K562 (cell line): ENCODE measurements at regions not wholly inside any gene's neighbourhood (a gene's known extent, or its start where the extent isn't known, plus 50 kb on each side); places are given as distances from the start of the nearest gene placed in this dataset.

Experiments
- BHLHE40 ChIP-seq: IDR thresholded peaks from 2 replicates; pipeline ENCODE4 v1.6.1; 2011; ENCODE audit warnings: low read length, improper control_type of control experiment
- BRD9 ChIP-seq: fragments of 450-650 bp; IDR thresholded peaks from 2 replicates; pipeline ENCODE4 v1.6.1; 2018; ENCODE audit warnings: low read depth; ENCODE audit not compliant: partially characterized antibody
- CHD2 ChIP-seq: IDR thresholded peaks from 2 replicates; pipeline ENCODE4 v1.6.1; 2011; ENCODE audit warnings: low read depth, low read length
- CSDE1 ChIP-seq, 2 experiments: fragments of 450-650 bp; IDR thresholded peaks; 2 replicates each; pipeline ENCODE4 v1.6.1; 2016; ENCODE audit warnings: mild to moderate bottlenecking in 1 of 2
- DMBX1 ChIP-seq: fragments of 250-450 bp; sonication (Bioruptor Pico); IDR thresholded peaks from 2 replicates; pipeline ENCODE4 v1.8.0; 2022; ENCODE audit warnings: inconsistent platforms, mild to moderate bottlenecking, moderate library complexity, borderline replicate concordance
- EHMT2 ChIP-seq: fragments of 450-650 bp; IDR thresholded peaks from 2 replicates; pipeline ENCODE4 v1.6.1; 2018; ENCODE audit warnings: antibody characterized with exemption
- ELF1 ChIP-seq: fragments of 200-800 bp; sonication (Bioruptor generic); IDR thresholded peaks from 2 replicates; pipeline ENCODE4 v1.6.1; 2016; ENCODE audit warnings: missing genetic modification characterization, missing compliant biosample characterization
- GATAD2A ChIP-seq: fragments of 450-650 bp; IDR thresholded peaks from 2 replicates; pipeline ENCODE4 v1.6.1; 2017
- GTF2A2 ChIP-seq: IDR thresholded peaks from 2 replicates; pipeline ENCODE4 v1.6.1; 2016; ENCODE audit warnings: mild to moderate bottlenecking, missing genetic modification characterization, missing compliant biosample characterization
- KLF10 ChIP-seq: fragments of 250-450 bp; sonication (Bioruptor Pico); IDR thresholded peaks from 2 replicates; pipeline ENCODE4 v1.6.1; 2021; ENCODE audit warnings: matching md5 sums
- MEF2D ChIP-seq: conservative IDR thresholded peaks from 2 replicates; pipeline ENCODE4 v1.6.1; 2016; ENCODE audit warnings: low read depth, missing genetic modification characterization, missing compliant biosample characterization
- NCOA1 ChIP-seq: fragments of 450-650 bp; IDR thresholded peaks from 2 replicates; pipeline ENCODE4 v1.6.1; 2016; ENCODE audit warnings: low read depth
- PRMT5 ChIP-seq: sonication (generic); formaldehyde crosslinking; IDR thresholded peaks from 2 replicates; pipeline ENCODE4 v1.5.0; 2020; ENCODE audit warnings: missing genetic modification reagents
- RBM39 ChIP-seq: fragments of 200-400 bp; formaldehyde crosslinking; optimal IDR thresholded peaks from 2 replicates; pipeline ENCODE3; 2018; ENCODE audit warnings: low read depth, low read length
- RFX1 ChIP-seq: fragments of 450-650 bp; IDR thresholded peaks from 2 replicates; pipeline ENCODE4 v1.6.1; 2016; ENCODE audit warnings: mild to moderate bottlenecking, moderate library complexity
- RUNX1 ChIP-seq: sonication (generic); IDR thresholded peaks from 2 replicates; pipeline ENCODE4 v1.6.1; 2016; ENCODE audit warnings: antibody characterized with exemption, low read depth
- SMAD4 ChIP-seq: fragments of 250-450 bp; sonication (Bioruptor Pico); conservative IDR thresholded peaks from 2 replicates; pipeline ENCODE4 v1.8.0; 2021; ENCODE audit warnings: inconsistent platforms, mild to moderate bottlenecking, moderate library complexity
- SNRNP70 ChIP-seq: fragments of 200-400 bp; formaldehyde crosslinking; optimal IDR thresholded peaks from 2 replicates; pipeline ENCODE3; 2017; ENCODE audit warnings: low read depth, low read length
- ZFP30 ChIP-seq: fragments of 250-450 bp; sonication (Bioruptor Pico); IDR thresholded peaks from 2 replicates; pipeline ENCODE4 v1.8.0; 2022; ENCODE audit warnings: moderate library complexity, mild to moderate bottlenecking, inconsistent platforms, borderline replicate concordance
- ZFX ChIP-seq: sonication (generic); formaldehyde crosslinking; IDR thresholded peaks from 2 replicates; pipeline ENCODE4 v1.8.0; 2022; ENCODE audit warnings: mild to moderate bottlenecking, missing genetic modification reagents, moderate library complexity
- ZNF23 ChIP-seq: fragments of 250-450 bp; sonication (Bioruptor Pico); IDR thresholded peaks from 2 replicates; pipeline ENCODE4 v1.4.0; 2020; ENCODE audit warnings: mild to moderate bottlenecking
- ZNF347 ChIP-seq: fragments of 450-650 bp; formaldehyde crosslinking; IDR thresholded peaks from 2 replicates; pipeline ENCODE4 v1.4.0; 2020; ENCODE audit warnings: low read depth, mild to moderate bottlenecking, moderate library complexity
- ZNF57 ChIP-seq: fragments of 450-650 bp; formaldehyde crosslinking; IDR thresholded peaks from 2 replicates; pipeline ENCODE4 v1.4.0; 2020; ENCODE audit warnings: mild to moderate bottlenecking, moderate library complexity
- TF ChIP-seq, protein P1 (sequence below): sonication (generic); formaldehyde crosslinking; IDR thresholded peaks from 2 replicates; pipeline ENCODE4 v1.8.1; 2023; ENCODE audit warnings: mild to moderate bottlenecking, missing genetic modification reagents
- TF ChIP-seq, protein P2 (sequence below): sonication (generic); formaldehyde crosslinking; IDR thresholded peaks from 2 replicates; pipeline ENCODE4 v1.8.1; 2023; ENCODE audit warnings: mild to moderate bottlenecking, missing genetic modification reagents
- TF ChIP-seq, protein P3 (sequence below): sonication (generic); formaldehyde crosslinking; IDR thresholded peaks from 2 replicates; pipeline ENCODE4 v1.8.0; 2022; ENCODE audit warnings: missing genetic modification reagents, mild to moderate bottlenecking, borderline replicate concordance
- TF ChIP-seq, protein P4 (sequence below): fragments of 450-650 bp; IDR thresholded peaks from 2 replicates; pipeline ENCODE4 v1.6.1; 2016; ENCODE audit warnings: low read depth, mild to moderate bottlenecking, moderate library complexity

DNA sequence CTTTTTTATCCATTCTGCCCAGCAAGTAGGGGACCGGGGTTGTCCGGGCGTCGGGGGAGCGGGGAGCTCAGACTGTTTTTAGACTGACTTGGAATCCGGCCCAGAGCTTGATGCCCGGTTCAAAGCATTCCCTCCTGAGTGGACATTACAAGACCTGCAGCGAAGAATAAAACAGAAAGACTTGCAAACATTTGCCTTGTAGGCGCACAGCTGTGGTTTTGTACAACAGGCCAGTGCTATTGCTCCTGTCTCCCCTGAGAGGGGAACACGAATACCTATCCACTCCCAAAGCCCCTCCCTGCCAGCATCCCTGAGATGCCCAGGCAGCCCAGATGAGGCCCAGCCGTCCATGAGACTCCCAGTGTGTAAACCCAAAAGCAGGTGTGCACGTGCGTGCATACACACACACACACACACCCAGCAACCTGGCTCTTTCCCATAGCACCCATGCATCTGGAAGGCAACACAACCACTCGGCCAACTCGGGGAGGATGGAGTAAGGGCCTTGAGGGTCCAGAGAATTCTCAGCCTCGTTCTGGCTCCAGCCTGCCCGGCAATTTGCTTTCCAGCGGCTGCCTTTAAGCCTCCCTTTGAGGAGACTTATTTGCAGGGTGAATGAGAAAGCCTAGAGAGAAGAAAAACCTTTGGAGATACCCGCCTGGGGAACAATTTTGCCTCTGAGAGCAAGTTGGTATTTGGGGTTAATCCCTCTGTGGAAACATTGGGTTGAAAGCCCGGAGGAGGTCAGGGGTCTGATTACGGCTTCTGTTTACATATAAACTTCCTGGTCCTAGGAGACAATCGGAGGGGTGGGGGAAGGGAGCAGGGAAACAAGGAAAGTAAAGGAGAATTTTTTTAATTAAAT is 161.0 kb upstream of the HES1 start (continued):
- TF ChIP-seq, protein P1, sequence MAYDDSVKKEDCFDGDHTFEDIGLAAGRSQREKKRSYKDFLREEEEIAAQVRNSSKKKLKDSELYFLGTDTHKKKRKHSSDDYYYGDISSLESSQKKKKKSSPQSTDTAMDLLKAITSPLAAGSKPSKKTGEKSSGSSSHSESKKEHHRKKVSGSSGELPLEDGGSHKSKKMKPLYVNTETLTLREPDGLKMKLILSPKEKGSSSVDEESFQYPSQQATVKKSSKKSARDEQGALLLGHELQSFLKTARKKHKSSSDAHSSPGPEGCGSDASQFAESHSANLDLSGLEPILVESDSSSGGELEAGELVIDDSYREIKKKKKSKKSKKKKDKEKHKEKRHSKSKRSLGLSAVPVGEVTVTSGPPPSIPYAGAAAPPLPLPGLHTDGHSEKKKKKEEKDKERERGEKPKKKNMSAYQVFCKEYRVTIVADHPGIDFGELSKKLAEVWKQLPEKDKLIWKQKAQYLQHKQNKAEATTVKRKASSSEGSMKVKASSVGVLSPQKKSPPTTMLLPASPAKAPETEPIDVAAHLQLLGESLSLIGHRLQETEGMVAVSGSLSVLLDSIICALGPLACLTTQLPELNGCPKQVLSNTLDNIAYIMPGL = no peak
- no peak for TF ChIP-seq ZNF23 (CRISPR knock-in tag)
- 0 out of 2 replicates have a peak, but pooled peaks have one; percentile 17 for TF ChIP-seq ZFX (CRISPR knock-in tag)
- no peak for TF ChIP-seq RUNX1
- TF ChIP-seq, protein P2, sequence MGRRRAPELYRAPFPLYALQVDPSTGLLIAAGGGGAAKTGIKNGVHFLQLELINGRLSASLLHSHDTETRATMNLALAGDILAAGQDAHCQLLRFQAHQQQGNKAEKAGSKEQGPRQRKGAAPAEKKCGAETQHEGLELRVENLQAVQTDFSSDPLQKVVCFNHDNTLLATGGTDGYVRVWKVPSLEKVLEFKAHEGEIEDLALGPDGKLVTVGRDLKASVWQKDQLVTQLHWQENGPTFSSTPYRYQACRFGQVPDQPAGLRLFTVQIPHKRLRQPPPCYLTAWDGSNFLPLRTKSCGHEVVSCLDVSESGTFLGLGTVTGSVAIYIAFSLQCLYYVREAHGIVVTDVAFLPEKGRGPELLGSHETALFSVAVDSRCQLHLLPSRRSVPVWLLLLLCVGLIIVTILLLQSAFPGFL (CRISPR knock-in tag) = no peak
- TF ChIP-seq PRMT5 (CRISPR knock-in tag) = no peak
- no peak for TF ChIP-seq BRD9
- TF ChIP-seq ELF1 (tag) = peak; percentile 61; the same call in 1 of the 2 replicates
- no peak for TF ChIP-seq CHD2
- TF ChIP-seq, protein P3, sequence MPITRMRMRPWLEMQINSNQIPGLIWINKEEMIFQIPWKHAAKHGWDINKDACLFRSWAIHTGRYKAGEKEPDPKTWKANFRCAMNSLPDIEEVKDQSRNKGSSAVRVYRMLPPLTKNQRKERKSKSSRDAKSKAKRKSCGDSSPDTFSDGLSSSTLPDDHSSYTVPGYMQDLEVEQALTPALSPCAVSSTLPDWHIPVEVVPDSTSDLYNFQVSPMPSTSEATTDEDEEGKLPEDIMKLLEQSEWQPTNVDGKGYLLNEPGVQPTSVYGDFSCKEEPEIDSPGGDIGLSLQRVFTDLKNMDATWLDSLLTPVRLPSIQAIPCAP (CRISPR knock-in tag) = no peak
- TF ChIP-seq SMAD4 (CRISPR knock-in tag) = 0 out of 2 replicates have a peak, but pooled peaks have one; percentile 7
- no peak for TF ChIP-seq RBM39
- TF ChIP-seq GTF2A2 (tag) = no peak
- no peak for TF ChIP-seq MEF2D (tag)
- TF ChIP-seq ZFP30 (CRISPR knock-in tag) = no peak
- no peak for TF ChIP-seq KLF10 (CRISPR knock-in tag)
- no peak for TF ChIP-seq BHLHE40
- 0 out of 2 replicates have a peak, but pooled peaks have one; percentile 26 for TF ChIP-seq DMBX1 (CRISPR knock-in tag)
- no peak for TF ChIP-seq SNRNP70
- TF ChIP-seq EHMT2 = no peak
- TF ChIP-seq, protein P4, sequence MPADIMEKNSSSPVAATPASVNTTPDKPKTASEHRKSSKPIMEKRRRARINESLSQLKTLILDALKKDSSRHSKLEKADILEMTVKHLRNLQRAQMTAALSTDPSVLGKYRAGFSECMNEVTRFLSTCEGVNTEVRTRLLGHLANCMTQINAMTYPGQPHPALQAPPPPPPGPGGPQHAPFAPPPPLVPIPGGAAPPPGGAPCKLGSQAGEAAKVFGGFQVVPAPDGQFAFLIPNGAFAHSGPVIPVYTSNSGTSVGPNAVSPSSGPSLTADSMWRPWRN = no peak
- no peak for TF ChIP-seq NCOA1
- TF ChIP-seq ZNF347 (CRISPR knock-in tag) = no peak
- no peak for TF ChIP-seq ZNF57
- no peak for TF ChIP-seq GATAD2A
- peak; percentile 54 for TF ChIP-seq RFX1
- no peak for TF ChIP-seq CSDE1 (IDR thresholded peaks at IDR 0.05)
